OCI-LY7 (cell line): ENCODE measurements at regions not wholly inside any gene's neighbourhood (a gene's known extent, or its start where the extent isn't known, plus 50 kb on each side); places are given as distances from the start of the nearest gene placed in this dataset.

Source experiments
- EZH2phosphoT487 ChIP-seq: fragments of 200-600 bp; sonication (generic); IDR thresholded peaks from 2 replicates; pipeline ENCODE4 v1.6.1; 2018; ENCODE audit warnings: low read depth, borderline replicate concordance, mild to moderate bottlenecking, mixed run types, antibody characterized with exemption, low read length, moderate library complexity, mixed read lengths
- TF ChIP-seq, protein P1 (sequence below): fragments of 200-600 bp; sonication (generic); conservative IDR thresholded peaks from 2 replicates; pipeline ENCODE4 v1.5.1; 2014; ENCODE audit warnings: mild to moderate bottlenecking, antibody characterized with exemption, low read length, moderate library complexity, mixed read lengths

GRCh38 chr13:89891416-89891815, 1456.1 kb upstream of the MIR17HG start:
- TF ChIP-seq, protein P1, sequence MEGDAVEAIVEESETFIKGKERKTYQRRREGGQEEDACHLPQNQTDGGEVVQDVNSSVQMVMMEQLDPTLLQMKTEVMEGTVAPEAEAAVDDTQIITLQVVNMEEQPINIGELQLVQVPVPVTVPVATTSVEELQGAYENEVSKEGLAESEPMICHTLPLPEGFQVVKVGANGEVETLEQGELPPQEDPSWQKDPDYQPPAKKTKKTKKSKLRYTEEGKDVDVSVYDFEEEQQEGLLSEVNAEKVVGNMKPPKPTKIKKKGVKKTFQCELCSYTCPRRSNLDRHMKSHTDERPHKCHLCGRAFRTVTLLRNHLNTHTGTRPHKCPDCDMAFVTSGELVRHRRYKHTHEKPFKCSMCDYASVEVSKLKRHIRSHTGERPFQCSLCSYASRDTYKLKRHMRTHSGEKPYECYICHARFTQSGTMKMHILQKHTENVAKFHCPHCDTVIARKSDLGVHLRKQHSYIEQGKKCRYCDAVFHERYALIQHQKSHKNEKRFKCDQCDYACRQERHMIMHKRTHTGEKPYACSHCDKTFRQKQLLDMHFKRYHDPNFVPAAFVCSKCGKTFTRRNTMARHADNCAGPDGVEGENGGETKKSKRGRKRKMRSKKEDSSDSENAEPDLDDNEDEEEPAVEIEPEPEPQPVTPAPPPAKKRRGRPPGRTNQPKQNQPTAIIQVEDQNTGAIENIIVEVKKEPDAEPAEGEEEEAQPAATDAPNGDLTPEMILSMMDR: no peak
- no peak for TF ChIP-seq EZH2phosphoT487
